GM19025 (cell line): ENCODE measurements at regions not wholly inside any gene's neighbourhood (a gene's known extent, or its start where the extent isn't known, plus 50 kb on each side); places are given as distances from the start of the nearest gene placed in this dataset.

Experiments
- ATAC-seq: cut with Tn5 transposase; IDR thresholded peaks from one replicate; pipeline ENCODE4 v1.9.1; 2021; ENCODE audit warnings: mild to moderate bottlenecking, low read depth, moderate library complexity; ENCODE audit not compliant: unreplicated experiment

GRCh38 chr10:29131952-29132547 lies 156.8 kb upstream of the LYZL1 start:
- ATAC-seq: no peak

- ATAC-seq: no peak
Observed at GRCh38 chr10:29132551-29133111, 156.2 kb upstream of the LYZL1 start.

GRCh38 chr10:29135337-29135736 lies 153.5 kb upstream of the LYZL1 start:
- no peak for ATAC-seq

GRCh38 chr10:29136411-29136810 lies 152.5 kb upstream of the LYZL1 start:
- no peak for ATAC-seq

- ATAC-seq: no peak
Observed at GRCh38 chr10:29140151-29140550, 148.7 kb upstream of the LYZL1 start.

- ATAC-seq: no peak
Observed at GRCh38 chr10:29140991-29141390, 147.9 kb upstream of the LYZL1 start.

- no peak for ATAC-seq
Observed at GRCh38 chr10:29141761-29142160, 147.1 kb upstream of the LYZL1 start.

- no peak for ATAC-seq
Observed at GRCh38 chr10:29142516-29143314, 146.2 kb upstream of the LYZL1 start.

- ATAC-seq: no peak
Observed at GRCh38 chr10:29144126-29144525, 144.7 kb upstream of the LYZL1 start.

- ATAC-seq: no peak
Observed at GRCh38 chr10:29146311-29147100, 142.4 kb upstream of the LYZL1 start.

- no peak for ATAC-seq
Observed at GRCh38 chr10:29150010-29150409, 138.9 kb upstream of the LYZL1 start.

GRCh38 chr10:29151005-29151404 lies 137.9 kb upstream of the LYZL1 start:
- ATAC-seq: no peak

- no peak for ATAC-seq
Observed at GRCh38 chr10:29157321-29157720, 131.5 kb upstream of the LYZL1 start.

- no peak for ATAC-seq
Observed at GRCh38 chr10:29158066-29158465, 130.8 kb upstream of the LYZL1 start.

GRCh38 chr10:29160150-29160617 lies 128.7 kb upstream of the LYZL1 start:
- no peak for ATAC-seq

GRCh38 chr10:29163746-29164145 lies 125.1 kb upstream of the LYZL1 start:
- no peak for ATAC-seq

- ATAC-seq: no peak
Observed at GRCh38 chr10:29166713-29167112, 122.2 kb upstream of the LYZL1 start.

GRCh38 chr10:29169021-29169420 lies 119.8 kb upstream of the LYZL1 start:
- ATAC-seq: no peak

GRCh38 chr10:29171717-29172116 lies 117.2 kb upstream of the LYZL1 start:
- no peak for ATAC-seq

GRCh38 chr10:29174389-29174788 lies 114.5 kb upstream of the LYZL1 start:
- ATAC-seq: no peak
